Sigmoid colon (tissue), 4 donors: ENCODE measurements at regions not wholly inside any gene's neighbourhood (a gene's known extent, or its start where the extent isn't known, plus 50 kb on each side); places are given as distances from the start of the nearest gene placed in this dataset.

ENCODE experiments used
- CTCF ChIP-seq, 4 experiments: fragments of 450-650 bp in 3 of 4; fragments of 200-600 bp in 1 of 4; IDR thresholded peaks; one replicate each; pipeline ENCODE4 v1.5.1; 2016 to 2019; ENCODE audit warnings: antibody characterized with exemption in 4 of 4, mild to moderate bottlenecking in 3 of 4, moderate library complexity in 2 of 4
- EP300 ChIP-seq, 4 donors: sonication (generic); formaldehyde crosslinking; IDR thresholded peaks; one replicate each; pipeline ENCODE4 v1.6.1; 2017; ENCODE audit warnings: antibody characterized with exemption in 4 of 4
- POLR2A ChIP-seq, 2 donors: fragments of 450-650 bp; IDR thresholded peaks; one replicate each; pipeline ENCODE4 v1.6.1; 2016; ENCODE audit warnings: antibody characterized with exemption in 2 of 2, mild to moderate bottlenecking in 2 of 2, moderate library complexity in 2 of 2
- POLR2AphosphoS5 ChIP-seq, 4 donors: sonication (generic); formaldehyde crosslinking; IDR thresholded peaks; one replicate each; pipeline ENCODE4 v1.6.1; 2017; ENCODE audit warnings: antibody characterized with exemption in 4 of 4

- TF ChIP-seq CTCF (IDR thresholded peaks at IDR 0.05): no peak
- TF ChIP-seq POLR2AphosphoS5 (IDR thresholded peaks at IDR 0.05): no peak
- TF ChIP-seq POLR2A (IDR thresholded peaks at IDR 0.05): no peak
- no peak for TF ChIP-seq EP300 (IDR thresholded peaks at IDR 0.05)
These were observed 829.3 kb upstream of the IGFBP3 start for GRCh38 chr7:46750321-46750865.
